WTC11 (cell line): ENCODE measurements at regions not wholly inside any gene's neighbourhood (a gene's known extent, or its start where the extent isn't known, plus 50 kb on each side); places are given as distances from the start of the nearest gene placed in this dataset.

Source experiments
- ARID4B ChIP-seq: sonication (generic); formaldehyde crosslinking; IDR thresholded peaks from 2 replicates; pipeline ENCODE4 v1.8.0; 2023; ENCODE audit warnings: missing genetic modification reagents, mild to moderate bottlenecking, borderline replicate concordance
- CDX4 ChIP-seq: fragments of 250-450 bp; sonication (Bioruptor Pico); IDR thresholded peaks from 2 replicates; pipeline ENCODE4 v1.9.0; 2021; ENCODE audit warnings: moderate library complexity, mild to moderate bottlenecking, inconsistent platforms, borderline replicate concordance
- CREB1 ChIP-seq: sonication (generic); formaldehyde crosslinking; IDR thresholded peaks from 2 replicates; pipeline ENCODE4 v1.8.0; 2023; ENCODE audit warnings: mild to moderate bottlenecking, missing genetic modification reagents
- CTCF ChIP-seq: fragments of 200-600 bp; IDR thresholded peaks from 2 replicates; pipeline ENCODE4 v1.8.0; 2022; ENCODE audit warnings: antibody characterized with exemption
- FOXK1 ChIP-seq: sonication (generic); formaldehyde crosslinking; IDR thresholded peaks from 2 replicates; pipeline ENCODE4 v1.8.0; 2022; ENCODE audit warnings: mild to moderate bottlenecking, moderate library complexity, missing genetic modification reagents
- MAX ChIP-seq: sonication (generic); formaldehyde crosslinking; IDR thresholded peaks from 2 replicates; pipeline ENCODE4 v1.8.0; 2022; ENCODE audit warnings: mild to moderate bottlenecking, missing genetic modification reagents
- MLX ChIP-seq: sonication (generic); formaldehyde crosslinking; IDR thresholded peaks from 2 replicates; pipeline ENCODE4 v1.8.1; 2023; ENCODE audit warnings: mild to moderate bottlenecking, missing genetic modification reagents, moderate library complexity
- TEAD4 ChIP-seq: sonication (generic); formaldehyde crosslinking; IDR thresholded peaks from 2 replicates; pipeline ENCODE4 v1.8.0; 2022; ENCODE audit warnings: mild to moderate bottlenecking, missing genetic modification reagents
- ZNF317 ChIP-seq: sonication (generic); formaldehyde crosslinking; IDR thresholded peaks from 2 replicates; pipeline ENCODE4 v1.8.1; 2023; ENCODE audit warnings: low read depth, mild to moderate bottlenecking, moderate library complexity, missing genetic modification reagents, borderline replicate concordance

GRCh38 chr5:4099386-4099785, 503.8 kb downstream of the IRX1 start:
- TF ChIP-seq CREB1 (no peak), CTCF (no peak), FOXK1 (no peak), CDX4 (CRISPR knock-in tag) (no peak), MLX (CRISPR knock-in tag) (no peak), ARID4B (CRISPR knock-in tag) (no peak), TEAD4 (CRISPR knock-in tag) (no peak), ZNF317 (CRISPR knock-in tag) (no peak), MAX (CRISPR knock-in tag) (no peak)
